PC-9 (cell line): ENCODE measurements at regions not wholly inside any gene's neighbourhood (a gene's known extent, or its start where the extent isn't known, plus 50 kb on each side); places are given as distances from the start of the nearest gene placed in this dataset.

Source experiments
- EZH2 ChIP-seq: fragments of 200-600 bp; sonication (generic); IDR thresholded peaks from 2 replicates; pipeline ENCODE4 v1.8.0; 2017; ENCODE audit warnings: antibody characterized with exemption, low read depth
- TF ChIP-seq, protein P1 (sequence below): fragments of 200-600 bp; sonication (generic); conservative IDR thresholded peaks from 2 replicates; pipeline ENCODE4 v1.6.1; 2017; ENCODE audit warnings: mixed run types, antibody characterized with exemption, mild to moderate bottlenecking, moderate library complexity

DNA sequence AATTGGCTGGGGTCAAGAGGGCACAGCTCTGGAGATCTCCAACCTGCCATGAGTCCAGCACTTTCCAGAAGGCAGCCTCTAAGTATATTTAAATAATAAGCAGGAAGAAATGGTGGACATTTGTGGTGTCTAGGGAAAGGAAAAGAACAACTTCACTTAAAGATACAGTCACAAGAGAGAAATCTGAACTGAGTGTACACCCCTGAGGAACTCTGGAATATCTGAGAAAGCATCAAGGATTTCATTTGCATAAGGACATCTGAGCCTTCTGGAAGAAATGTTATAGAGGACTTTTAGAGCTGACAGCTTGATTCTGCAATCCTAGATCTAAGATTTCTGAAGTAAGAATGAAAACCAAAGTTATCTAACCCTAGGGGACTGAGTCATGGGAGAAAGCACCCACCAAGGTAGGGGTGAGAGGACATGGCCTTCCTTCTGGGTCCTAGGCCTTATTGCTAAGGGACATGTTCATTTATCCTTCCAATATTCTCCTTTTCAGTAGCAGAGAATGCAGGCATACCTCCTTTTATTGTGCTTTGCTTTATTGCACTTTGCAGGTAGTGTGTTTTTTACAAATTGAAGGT, 253.4 kb upstream of the SLC24A2 start:
- TF ChIP-seq, protein P1, sequence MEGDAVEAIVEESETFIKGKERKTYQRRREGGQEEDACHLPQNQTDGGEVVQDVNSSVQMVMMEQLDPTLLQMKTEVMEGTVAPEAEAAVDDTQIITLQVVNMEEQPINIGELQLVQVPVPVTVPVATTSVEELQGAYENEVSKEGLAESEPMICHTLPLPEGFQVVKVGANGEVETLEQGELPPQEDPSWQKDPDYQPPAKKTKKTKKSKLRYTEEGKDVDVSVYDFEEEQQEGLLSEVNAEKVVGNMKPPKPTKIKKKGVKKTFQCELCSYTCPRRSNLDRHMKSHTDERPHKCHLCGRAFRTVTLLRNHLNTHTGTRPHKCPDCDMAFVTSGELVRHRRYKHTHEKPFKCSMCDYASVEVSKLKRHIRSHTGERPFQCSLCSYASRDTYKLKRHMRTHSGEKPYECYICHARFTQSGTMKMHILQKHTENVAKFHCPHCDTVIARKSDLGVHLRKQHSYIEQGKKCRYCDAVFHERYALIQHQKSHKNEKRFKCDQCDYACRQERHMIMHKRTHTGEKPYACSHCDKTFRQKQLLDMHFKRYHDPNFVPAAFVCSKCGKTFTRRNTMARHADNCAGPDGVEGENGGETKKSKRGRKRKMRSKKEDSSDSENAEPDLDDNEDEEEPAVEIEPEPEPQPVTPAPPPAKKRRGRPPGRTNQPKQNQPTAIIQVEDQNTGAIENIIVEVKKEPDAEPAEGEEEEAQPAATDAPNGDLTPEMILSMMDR = no peak
- no peak for TF ChIP-seq EZH2
